Hindlimb muscle (tissue), 1 donor: ENCODE measurements at regions not wholly inside any gene's neighbourhood (a gene's known extent, or its start where the extent isn't known, plus 50 kb on each side); places are given as distances from the start of the nearest gene placed in this dataset.

Source experiments
- DNase-seq: peaks from one replicate; pipeline ENCODE4 v3.0.0-alpha.2; 2013

- DNase-seq, result no peak
Observed at GRCh38 chr17:77845541-77846225, 112.8 kb upstream of the TNRC6C start.

GRCh38 chr17:77846531-77847085 lies 111.9 kb upstream of the TNRC6C start:
- DNase-seq, result no peak

GRCh38 chr17:77847221-77848085 lies 111.0 kb upstream of the TNRC6C start:
- DNase-seq, result no peak

GRCh38 chr17:77848257-77848656 lies 110.2 kb upstream of the TNRC6C start:
- no peak for DNase-seq

- no peak for DNase-seq
Observed at GRCh38 chr17:77849239-77849638, 109.3 kb upstream of the TNRC6C start.

- DNase-seq, result no peak
Observed at GRCh38 chr17:77851921-77852320, 106.6 kb upstream of the TNRC6C start.

- DNase-seq, result no peak
Observed at GRCh38 chr17:77852731-77853130, 105.8 kb upstream of the TNRC6C start.

- DNase-seq, result no peak
Observed at GRCh38 chr17:77853191-77853977, 105.1 kb upstream of the TNRC6C start.

GRCh38 chr17:77854083-77854758 lies 104.3 kb upstream of the TNRC6C start:
- DNase-seq, result no peak

- no peak for DNase-seq
Observed at GRCh38 chr17:77854759-77855745, 103.5 kb upstream of the TNRC6C start.

GRCh38 chr17:77856551-77857305 lies 101.8 kb upstream of the TNRC6C start:
- no peak for DNase-seq

GRCh38 chr17:77857306-77857555 lies 101.3 kb upstream of the TNRC6C start:
- DNase-seq, result no peak

- no peak for DNase-seq
Observed at GRCh38 chr17:77857613-77858012, 100.9 kb upstream of the TNRC6C start.

GRCh38 chr17:77858291-77859034 lies 100.0 kb upstream of the TNRC6C start:
- no peak for DNase-seq

- DNase-seq, result no peak
Observed at GRCh38 chr17:77859035-77859810, 99.3 kb upstream of the TNRC6C start.

GRCh38 chr17:77861133-77861695 lies 97.3 kb upstream of the TNRC6C start:
- DNase-seq, result no peak

- DNase-seq, result no peak
Observed at GRCh38 chr17:77861981-77862645, 96.4 kb upstream of the TNRC6C start.
